Upper lobe of left lung (tissue), 6 donors: ENCODE measurements at regions not wholly inside any gene's neighbourhood (a gene's known extent, or its start where the extent isn't known, plus 50 kb on each side); places are given as distances from the start of the nearest gene placed in this dataset.

Experiments used
- ATAC-seq, 2 donors: fragments of 200-7000 bp; cut with Tn5 transposase; one replicate each; pipeline ENCODE4 v1.9.1; 2022; ENCODE audit warnings: mild to moderate bottlenecking in 2 of 2, moderate library complexity in 2 of 2; ENCODE audit not compliant: low FRiP score in 2 of 2
- DNase-seq, 2 donors: peaks; one replicate each; pipeline ENCODE4 v3.0.0-alpha.2; 2019 to 2020
- H3K27ac ChIP-seq, 4 donors: fragments of 200-600 bp; sonication (generic); one replicate each; pipeline ENCODE4 v1.5.1; 2016 to 2019
- H3K27me3 ChIP-seq, 4 donors: fragments of 200-600 bp; sonication (generic); one replicate each; pipeline ENCODE4 v1.5.1; 2017 to 2019
- H3K36me3 ChIP-seq, 4 donors: fragments of 200-600 bp; sonication (generic); one replicate each; pipeline ENCODE4 v1.5.1; 2016 to 2019
- H3K4me1 ChIP-seq, 4 donors: fragments of 200-600 bp; sonication (generic); one replicate each; pipeline ENCODE4 v1.5.1; 2018 to 2019
- H3K4me3 ChIP-seq, 4 donors: fragments of 200-600 bp; sonication (generic); one replicate each; pipeline ENCODE4 v1.5.1; 2017 to 2019; ENCODE audit warnings: mild to moderate bottlenecking in 2 of 4, moderate library complexity in 1 of 4
- H3K9me3 ChIP-seq, 4 donors: fragments of 200-600 bp; sonication (generic); one replicate each; pipeline ENCODE4 v1.5.1; 2018 to 2019
- EP300 ChIP-seq, 4 donors: sonication (generic); formaldehyde crosslinking; IDR thresholded peaks; one replicate each; pipeline ENCODE4 v1.5.1; 2017; ENCODE audit warnings: antibody characterized with exemption in 4 of 4, control low read depth in 2 of 4
- POLR2A ChIP-seq, 4 donors: fragments of 450-650 bp; IDR thresholded peaks; one replicate each; pipeline ENCODE4 v1.5.1; 2016 to 2017; ENCODE audit warnings: antibody characterized with exemption in 4 of 4, mild to moderate bottlenecking in 2 of 4
- POLR2AphosphoS5 ChIP-seq, 2 donors: sonication (generic); formaldehyde crosslinking; IDR thresholded peaks; one replicate each; pipeline ENCODE4 v1.5.1; 2017; ENCODE audit warnings: antibody characterized with exemption in 2 of 2
- WGBS, 2 donors: methylation state at CpG; one replicate each; pipeline ENCODE4 v1.1.5; 2017 to 2018; 5-methylcytosine and 5-hydroxymethylcytosine counted together
- TF ChIP-seq, protein P1 (sequence below), 6 experiments: fragments of 450-650 bp in 4 of 6; fragments of 200-600 bp in 2 of 6; sonication (generic) in 2 of 6; IDR thresholded peaks; one replicate each; pipeline ENCODE4 v1.5.1; 2016 to 2019; ENCODE audit warnings: antibody characterized with exemption in 6 of 6
- donor health status: DM: no; HTN: no; CAD: no; lungs with moderate emphysema.
- donor health status: DM: no; HTN: yes; CAD: no; lungs with severe emphysema.

DNA sequence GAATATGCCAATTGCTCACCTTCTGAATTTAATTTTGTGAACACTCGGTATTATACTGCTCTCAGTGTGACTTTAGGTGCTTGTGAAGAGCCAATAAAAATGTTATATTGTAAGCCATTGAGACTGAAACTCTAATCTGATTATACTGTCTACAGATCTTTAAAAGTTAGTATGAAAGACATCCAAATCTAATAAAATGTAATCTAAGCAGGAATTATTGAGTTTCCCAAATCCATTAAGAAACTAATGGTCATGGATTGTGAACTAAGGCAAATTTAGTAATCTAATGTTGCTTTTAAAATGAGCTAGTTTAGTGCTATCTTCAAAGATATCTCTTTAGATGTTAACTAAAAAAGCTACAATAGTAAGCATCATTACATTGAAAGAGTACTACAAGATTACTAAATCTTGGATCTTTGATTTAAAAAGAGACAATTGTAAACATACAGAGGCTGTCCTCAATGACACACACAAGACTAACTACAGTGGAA lies 1132.4 kb upstream of the B3GALT2 start:
- Histone ChIP-seq H3K9me3 (no peaks in the 10 kb centered on the region), H3K4me1 (no peaks in the 10 kb centered on the region), H3K27me3 (no peaks in the 10 kb centered on the region), H3K27ac (no peak overlapping the region), H3K36me3 (no peaks in the 10 kb centered on the region), H3K4me3 (no peak overlapping the region)
- 70 to 80% methylated on average over 1 of the region's 1 CpG for whole genome bisulfite sequencing, 2 donors
- ATAC-seq (no peak), DNase-seq (no peak)
- TF ChIP-seq, protein P1, sequence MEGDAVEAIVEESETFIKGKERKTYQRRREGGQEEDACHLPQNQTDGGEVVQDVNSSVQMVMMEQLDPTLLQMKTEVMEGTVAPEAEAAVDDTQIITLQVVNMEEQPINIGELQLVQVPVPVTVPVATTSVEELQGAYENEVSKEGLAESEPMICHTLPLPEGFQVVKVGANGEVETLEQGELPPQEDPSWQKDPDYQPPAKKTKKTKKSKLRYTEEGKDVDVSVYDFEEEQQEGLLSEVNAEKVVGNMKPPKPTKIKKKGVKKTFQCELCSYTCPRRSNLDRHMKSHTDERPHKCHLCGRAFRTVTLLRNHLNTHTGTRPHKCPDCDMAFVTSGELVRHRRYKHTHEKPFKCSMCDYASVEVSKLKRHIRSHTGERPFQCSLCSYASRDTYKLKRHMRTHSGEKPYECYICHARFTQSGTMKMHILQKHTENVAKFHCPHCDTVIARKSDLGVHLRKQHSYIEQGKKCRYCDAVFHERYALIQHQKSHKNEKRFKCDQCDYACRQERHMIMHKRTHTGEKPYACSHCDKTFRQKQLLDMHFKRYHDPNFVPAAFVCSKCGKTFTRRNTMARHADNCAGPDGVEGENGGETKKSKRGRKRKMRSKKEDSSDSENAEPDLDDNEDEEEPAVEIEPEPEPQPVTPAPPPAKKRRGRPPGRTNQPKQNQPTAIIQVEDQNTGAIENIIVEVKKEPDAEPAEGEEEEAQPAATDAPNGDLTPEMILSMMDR (IDR thresholded peaks at IDR 0.05), result no peak
- TF ChIP-seq POLR2AphosphoS5 (IDR thresholded peaks at IDR 0.05), result no peak

DNA sequence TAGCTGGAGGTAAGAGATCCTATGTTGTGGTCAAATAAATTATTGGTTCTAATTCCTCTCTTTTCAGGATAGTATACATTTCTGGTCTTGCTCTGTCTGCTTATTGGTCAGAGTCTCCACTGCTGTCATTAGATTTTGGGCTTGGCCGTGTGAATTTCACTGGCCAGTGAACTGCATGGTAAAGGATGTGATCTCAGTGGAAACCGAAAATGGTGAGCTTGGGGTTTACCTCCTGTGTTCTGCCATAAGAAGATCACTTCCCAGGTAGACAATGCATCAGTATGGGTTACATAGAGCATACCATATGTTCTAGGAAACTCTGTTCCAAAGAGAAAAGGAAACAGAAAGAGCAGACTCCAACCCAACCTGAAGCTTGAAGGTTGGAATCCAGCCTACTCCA lies 1123.3 kb upstream of the B3GALT2 start:
- no peaks in the 10 kb centered on the region for H3K27me3 ChIP-seq
- H3K4me1 ChIP-seq, result no peaks in the 10 kb centered on the region
- ATAC-seq (no peak), DNase-seq (no peak)
- no peak overlapping the region for H3K27ac ChIP-seq
- H3K36me3 ChIP-seq, result no peaks in the 10 kb centered on the region
- TF ChIP-seq, protein P1 (IDR thresholded peaks at IDR 0.05), result no peak
- TF ChIP-seq POLR2A (IDR thresholded peaks at IDR 0.05), result no peak
- no peak for TF ChIP-seq POLR2AphosphoS5 (IDR thresholded peaks at IDR 0.05)
- TF ChIP-seq EP300 (IDR thresholded peaks at IDR 0.05), result no peak
- H3K9me3 ChIP-seq, result no peaks in the 10 kb centered on the region
- 86 to 95% methylated on average over 2 of the region's 2 CpGs for WGBS, 2 donors
- H3K4me3 ChIP-seq, result no peak overlapping the region

DNA sequence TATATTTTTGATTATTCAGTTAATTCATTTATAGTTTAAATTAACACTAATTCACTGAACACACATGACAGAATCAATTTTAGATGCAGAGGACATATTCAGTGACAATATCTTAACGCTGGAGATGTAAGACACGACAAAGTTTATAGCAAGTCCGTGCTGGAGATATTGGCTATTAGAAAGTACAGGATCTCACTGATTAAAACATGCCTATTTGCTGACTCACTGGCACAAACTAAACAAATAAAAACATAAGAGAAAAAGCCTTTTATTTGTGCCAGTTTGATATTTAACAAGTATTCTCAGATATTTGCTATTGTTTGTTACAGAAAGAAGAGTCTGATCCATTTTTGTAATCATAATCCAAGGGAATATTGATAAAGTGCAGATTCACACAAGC lies 1122.9 kb upstream of the B3GALT2 start:
- ATAC-seq, result no peak
- no peak for DNase-seq
- 84 to 90% methylated on average over 3 of the region's 3 CpGs for whole genome bisulfite sequencing, 2 donors
- Histone ChIP-seq H3K4me3 (no peak overlapping the region), H3K36me3 (no peaks in the 10 kb centered on the region), H3K27me3 (no peaks in the 10 kb centered on the region), H3K9me3 (no peaks in the 10 kb centered on the region), H3K27ac (no peak overlapping the region), H3K4me1 (no peaks in the 10 kb centered on the region)
- TF ChIP-seq POLR2AphosphoS5 (IDR thresholded peaks at IDR 0.05), result no peak

DNA sequence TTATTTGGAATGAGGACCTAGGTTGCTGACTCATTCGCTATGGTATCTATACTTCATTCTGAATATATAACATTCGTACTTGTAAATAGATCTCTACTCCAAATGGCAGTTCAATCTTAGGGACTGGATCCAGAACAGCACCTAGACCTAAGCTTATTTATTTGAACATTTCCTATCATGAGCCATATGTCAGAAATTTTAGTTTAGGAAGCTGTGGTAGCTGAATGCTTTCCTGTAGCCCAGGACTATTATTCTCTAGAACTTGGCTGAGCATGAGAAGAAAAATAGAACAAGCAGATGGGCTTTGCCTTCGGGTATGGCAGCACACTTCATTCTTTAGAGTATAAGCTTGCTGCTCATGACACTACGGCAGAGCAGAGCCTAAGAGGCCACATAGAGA lies 1114.4 kb upstream of the B3GALT2 start:
- Histone ChIP-seq H3K4me3 (no peak overlapping the region), H3K4me1 (no peaks in the 10 kb centered on the region), H3K36me3 (no peaks in the 10 kb centered on the region), H3K9me3 (no peaks in the 10 kb centered on the region), H3K27ac (no peak overlapping the region), H3K27me3 (no peaks in the 10 kb centered on the region)
- TF ChIP-seq, protein P1 (IDR thresholded peaks at IDR 0.05), result no peak
- WGBS, 2 donors, result 70 to 77% methylated on average over 4 of the region's 4 CpGs
- no peak for ATAC-seq
- no peak for DNase-seq

DNA sequence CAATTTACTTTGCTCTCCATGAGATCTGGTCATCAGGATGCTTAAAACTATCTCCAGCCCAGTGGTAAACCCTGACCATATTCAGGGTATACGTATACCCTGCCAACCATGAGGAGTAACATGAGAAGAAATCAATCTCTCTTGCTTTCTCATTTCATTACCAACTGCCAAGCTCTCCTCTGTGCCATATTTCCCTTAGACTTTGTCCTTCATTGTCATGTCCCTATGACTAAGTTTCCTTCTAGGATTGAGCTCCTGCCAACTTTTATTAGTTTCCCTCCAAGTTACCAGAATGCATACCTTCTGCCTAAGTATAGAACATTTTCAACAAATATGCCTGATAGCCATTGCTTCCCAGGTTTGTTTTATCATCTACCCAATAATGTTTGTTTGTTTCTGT lies 1113.9 kb upstream of the B3GALT2 start:
- 81 to 93% methylated on average over 1 of the region's 1 CpG for WGBS, 2 donors
- ATAC-seq (no peak), DNase-seq (no peak)
- H3K9me3 ChIP-seq, result no peaks in the 10 kb centered on the region
- H3K27me3 ChIP-seq, result no peaks in the 10 kb centered on the region
- H3K27ac ChIP-seq, result no peak overlapping the region
- TF ChIP-seq EP300 (IDR thresholded peaks at IDR 0.05), result no peak
- TF ChIP-seq POLR2A (IDR thresholded peaks at IDR 0.05), result no peak
- TF ChIP-seq, protein P1 (IDR thresholded peaks at IDR 0.05), result no peak
- TF ChIP-seq POLR2AphosphoS5 (IDR thresholded peaks at IDR 0.05), result no peak
- no peaks in the 10 kb centered on the region for H3K4me1 ChIP-seq
- no peak overlapping the region for H3K4me3 ChIP-seq
- no peaks in the 10 kb centered on the region for H3K36me3 ChIP-seq
